ENCODE measurements at regions not wholly inside any gene's neighbourhood (a gene's known extent, or its start where the extent isn't known, plus 50 kb on each side); places are given as distances from the start of the nearest gene placed in this dataset.

DNA sequence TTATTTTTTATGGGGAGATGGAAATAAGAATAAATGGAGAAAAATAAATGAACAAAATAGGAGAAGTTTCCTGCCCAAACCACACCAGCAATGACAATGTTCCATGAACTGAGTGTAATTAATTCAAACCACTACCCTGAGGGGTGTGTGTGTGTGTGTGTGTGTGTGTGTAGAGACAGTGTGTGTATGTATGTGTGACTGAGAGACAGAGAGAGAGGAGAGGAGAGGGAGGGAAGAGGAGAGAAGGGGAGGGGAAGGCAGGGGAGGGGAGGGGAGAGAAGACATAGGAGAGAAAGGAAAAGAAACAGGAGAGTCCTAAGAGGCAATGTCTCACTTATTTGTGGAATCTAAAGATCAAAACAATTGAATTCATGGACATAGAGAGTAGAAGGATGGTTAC lies 65.0 kb upstream of the POU2AF1 start:
- FAIRE-seq: no peak

DNA sequence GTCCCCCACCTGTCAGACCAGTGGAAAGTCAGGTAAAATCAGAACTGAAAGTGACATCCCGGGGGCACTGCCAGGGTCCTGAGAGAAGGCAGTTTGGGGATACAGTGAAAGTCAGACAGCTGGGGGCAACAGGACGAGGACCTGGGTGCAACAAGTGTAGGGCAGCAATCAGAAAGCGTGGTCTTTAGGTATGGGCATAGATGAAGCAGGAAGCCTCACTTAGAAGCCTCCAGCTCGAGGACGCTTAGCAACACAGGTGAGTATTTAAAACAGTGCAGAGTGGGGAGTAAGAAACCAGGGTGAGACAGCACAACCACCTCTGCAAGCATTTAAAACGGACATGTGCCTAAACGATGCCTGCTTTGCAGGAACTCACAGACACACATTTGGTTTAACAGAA lies 64.6 kb upstream of the POU2AF1 start:
- FAIRE-seq: no peak

DNA sequence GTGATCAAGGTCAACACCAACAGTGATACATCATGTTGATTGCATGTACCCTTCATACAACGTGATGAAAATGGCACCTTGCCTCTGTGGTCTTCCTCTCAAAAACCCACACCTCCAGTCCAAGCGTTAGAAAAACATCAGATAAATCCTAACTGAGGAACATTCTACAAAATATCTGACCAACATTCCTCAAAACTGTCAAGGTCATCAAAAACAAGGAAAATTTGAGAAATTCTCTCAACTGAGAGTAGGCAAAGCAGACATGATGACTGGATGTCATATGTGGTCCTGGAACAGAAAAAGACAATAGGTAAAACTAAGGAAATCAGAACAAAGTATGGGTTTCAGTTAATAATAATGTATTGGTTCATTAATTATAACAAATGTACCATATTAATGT lies 64.0 kb upstream of the POU2AF1 start:
- no peak for FAIRE-seq

DNA sequence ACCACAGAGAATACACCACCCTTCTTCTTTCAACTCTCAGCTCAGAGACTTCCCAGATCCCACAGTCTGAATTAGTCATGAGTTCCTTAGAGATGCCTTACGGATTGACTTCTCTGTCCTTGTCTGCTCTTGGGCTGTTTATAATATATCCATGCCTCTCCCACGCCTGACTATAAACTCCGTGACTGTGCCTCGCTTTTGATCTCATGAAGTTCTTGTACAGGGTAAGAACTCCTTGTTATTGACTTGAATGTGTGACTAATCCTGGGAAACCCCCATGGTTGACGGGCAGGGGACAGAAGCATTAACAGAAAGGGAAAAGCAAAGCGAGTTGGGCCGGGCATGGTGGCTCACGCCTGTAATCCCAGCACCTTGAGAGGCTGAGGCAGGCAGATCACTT lies 62.4 kb upstream of the POU2AF1 start:
- FAIRE-seq: no peak

DNA sequence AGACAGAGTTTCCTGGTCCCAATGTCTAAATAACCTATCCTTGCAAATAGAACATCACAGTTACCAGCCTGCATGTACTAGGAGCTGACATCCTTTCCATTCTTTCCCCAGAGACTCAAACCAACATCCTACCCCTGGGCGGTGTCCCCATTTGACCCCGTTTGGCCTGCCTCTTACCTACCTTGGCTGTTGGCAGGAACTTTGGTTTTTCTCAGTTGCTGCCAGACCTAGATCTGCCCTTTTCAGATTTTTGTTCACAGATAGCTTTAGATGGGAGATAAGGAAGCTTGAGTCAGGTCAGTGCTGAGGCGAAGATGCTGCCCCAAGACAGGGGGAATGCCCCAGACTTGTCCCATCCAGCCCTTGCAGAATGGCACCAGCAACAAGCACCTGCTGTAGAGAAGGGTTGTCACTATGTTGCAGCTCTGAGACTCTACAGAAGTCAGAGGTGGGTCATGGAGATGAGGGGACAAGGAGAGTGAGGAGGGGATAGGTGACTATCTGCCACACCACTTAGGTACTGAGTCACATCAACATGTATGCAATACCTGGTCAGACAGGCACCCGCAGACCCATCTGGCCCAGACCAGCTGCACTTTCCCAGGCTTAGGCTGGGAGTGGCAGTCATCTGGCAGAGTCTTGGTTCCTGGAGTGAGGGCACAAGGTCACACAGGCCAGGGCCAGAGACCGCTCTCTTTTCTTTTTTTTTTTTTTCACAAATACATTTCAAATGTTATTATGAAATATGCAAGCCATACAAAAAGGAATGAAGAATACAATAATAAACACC lies 61.5 kb upstream of the POU2AF1 start:
- FAIRE-seq: no peak

DNA sequence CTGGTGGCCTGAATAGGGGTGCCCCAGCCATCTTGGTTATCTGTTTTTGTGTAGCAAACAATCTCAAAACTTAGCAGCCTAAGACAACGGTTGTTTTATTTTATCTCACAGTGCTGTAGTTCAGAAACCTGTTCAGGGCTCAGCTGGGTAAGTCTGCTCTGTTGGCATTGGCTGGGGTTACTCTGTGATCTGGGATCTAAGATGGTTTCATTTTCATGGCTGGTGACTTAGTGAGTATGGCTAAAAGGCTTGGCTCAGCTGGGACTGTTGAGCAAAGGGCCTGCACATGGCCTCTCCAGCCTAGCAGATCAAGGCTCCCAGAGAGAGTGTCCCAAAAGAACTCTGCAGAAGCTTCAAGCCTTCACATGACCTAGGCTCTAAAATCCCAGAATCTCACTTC lies 60.8 kb upstream of the POU2AF1 start:
- no peak for FAIRE-seq

DNA sequence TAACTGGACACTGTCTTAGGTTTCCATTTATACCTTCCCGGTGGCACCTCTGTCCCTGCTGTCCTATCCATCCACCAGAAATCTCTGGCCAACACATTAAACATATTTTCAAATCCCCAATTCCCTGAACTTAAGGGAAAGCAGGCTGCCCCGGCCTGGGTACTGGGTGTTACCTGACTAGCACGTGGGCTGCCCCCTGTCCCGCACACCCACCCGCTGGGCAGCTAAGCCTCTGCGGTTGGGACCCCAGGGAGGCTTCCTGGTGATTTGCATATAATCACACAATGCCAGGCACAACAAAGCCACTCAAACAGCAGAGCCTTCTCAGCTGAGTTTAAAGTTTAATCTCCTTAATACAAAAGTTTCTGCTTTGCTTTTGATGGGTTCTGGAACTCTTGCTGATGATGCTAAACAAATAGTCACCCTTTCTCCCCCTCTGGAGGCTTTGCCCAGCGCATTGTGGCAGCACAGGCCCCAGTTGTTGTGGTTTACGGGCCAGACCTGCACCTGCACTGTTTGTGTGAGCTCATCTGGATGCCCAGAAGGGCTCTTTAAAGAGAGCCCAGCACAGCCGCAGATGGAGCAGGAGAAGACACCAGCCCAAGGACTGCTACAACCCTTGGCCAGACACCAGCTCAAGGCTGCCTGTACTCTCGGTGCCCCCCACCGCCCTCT lies 59.9 kb upstream of the POU2AF1 start:
- FAIRE-seq: no peak

DNA sequence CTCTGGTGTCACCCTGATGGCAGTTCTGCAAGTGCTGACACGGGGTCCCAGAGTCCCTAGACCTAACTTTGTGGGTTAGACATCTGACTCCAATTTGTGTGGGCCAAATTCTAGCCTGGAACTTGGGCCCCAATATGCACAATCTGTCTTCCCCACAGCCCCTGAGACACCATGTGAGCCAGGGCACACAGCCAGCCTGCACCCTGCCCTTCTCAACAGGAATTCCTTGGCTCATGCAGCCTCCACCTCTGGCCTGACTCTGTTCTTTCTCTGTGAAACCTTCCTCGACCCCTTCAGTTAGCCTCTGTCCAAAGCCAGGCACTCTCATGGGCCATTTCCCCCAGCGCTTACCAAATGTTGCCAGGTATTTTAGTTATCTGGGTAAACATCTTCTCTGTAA lies 59.1 kb upstream of the POU2AF1 start:
- FAIRE-seq: no peak

DNA sequence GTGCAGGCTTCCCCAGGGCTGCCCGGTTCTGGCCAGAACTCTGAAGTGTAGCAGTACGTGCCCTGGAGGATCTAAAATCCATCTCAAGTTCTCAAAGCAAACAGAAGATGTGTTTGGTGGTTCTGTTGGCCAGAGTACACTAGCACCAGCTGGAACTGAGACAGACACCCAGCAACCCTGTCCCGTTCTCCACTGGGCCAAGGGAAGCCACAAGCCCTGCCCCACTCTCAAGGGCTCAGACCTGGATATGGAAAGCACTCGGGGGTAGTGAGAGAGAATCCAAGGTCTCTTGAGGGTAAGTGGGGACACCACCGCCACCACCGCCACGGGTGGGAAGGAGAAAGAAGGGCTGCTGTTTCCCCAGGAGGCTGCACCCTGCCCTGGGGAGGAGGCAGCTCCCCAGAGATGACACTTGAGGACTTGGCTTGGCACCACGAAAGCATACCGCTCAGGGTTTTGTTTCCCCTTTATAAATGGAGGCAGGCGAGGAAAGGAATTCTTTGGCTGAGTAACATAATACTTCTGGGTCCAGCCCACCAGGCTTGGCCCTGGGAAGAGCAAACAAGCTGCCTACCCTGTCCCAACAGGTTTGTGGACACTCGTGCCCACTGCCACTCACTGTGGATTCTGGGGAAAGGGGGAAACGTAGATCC lies 56.1 kb upstream of the POU2AF1 start:
- FAIRE-seq: no peak

DNA sequence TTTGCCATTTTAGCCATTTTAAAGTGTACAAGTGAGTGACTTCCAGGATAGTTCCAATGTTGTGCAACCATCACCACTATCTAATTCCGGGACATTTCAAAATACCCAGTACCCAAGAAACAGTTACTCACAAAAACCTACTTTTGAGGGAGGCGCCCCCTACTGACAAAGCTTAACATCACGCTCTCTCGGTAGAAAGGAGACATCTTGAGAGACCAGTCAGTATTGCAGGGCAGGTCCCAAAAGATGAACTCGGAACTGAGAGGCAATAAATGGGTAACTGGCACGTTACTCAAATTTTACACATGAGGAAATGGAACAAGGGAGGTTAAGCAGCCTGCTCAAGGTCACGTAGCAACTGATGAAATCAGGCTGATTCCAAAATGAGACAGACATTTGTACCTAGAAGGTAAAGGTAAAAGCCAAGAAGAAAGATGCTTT lies 50.0 kb upstream of the POU2AF1 start:
- peak; percentile 46 for FAIRE-seq

Measured in TTC549 (cell line).